ENCODE measurements at regions not wholly inside any gene's neighbourhood (a gene's known extent, or its start where the extent isn't known, plus 50 kb on each side); places are given as distances from the start of the nearest gene placed in this dataset.

DNA sequence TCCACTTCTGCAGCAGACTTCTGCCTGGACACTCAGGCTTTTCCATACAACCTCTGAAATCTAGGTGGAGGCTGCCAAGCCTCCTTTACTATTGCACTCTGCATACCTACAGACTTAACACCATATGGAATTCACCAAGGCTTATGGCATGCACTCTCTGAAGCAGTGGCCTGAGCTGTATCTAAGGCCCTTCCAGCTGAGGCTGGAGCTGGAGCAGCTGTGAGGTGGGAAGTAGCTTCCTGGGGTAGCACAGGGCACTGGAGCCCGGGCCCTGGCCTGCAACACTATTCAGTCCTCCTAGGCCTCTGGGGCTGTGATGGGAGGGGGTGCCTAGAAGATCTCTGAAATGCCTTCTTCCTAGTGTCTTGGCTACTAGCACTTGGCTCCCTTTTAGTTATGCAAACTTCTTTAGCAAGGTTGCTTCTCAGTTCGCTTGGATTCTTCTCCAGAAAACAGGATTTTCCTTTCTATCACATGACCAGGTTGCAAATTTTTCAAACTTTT is 186.6 kb upstream of the RORA start (continued):
- no peak for TF ChIP-seq CBX5 (IDR thresholded peaks at IDR 0.05; ENCODE audit: low read depth)
- TF ChIP-seq IKZF2 (IDR thresholded peaks at IDR 0.05), result no peak
- TF ChIP-seq JUND (IDR thresholded peaks at IDR 0.05; ENCODE audit: low read depth, low read length), result no peak
- TF ChIP-seq NFXL1 (IDR thresholded peaks at IDR 0.05; ENCODE audit: borderline replicate concordance), result no peak
- TF ChIP-seq, protein P1, sequence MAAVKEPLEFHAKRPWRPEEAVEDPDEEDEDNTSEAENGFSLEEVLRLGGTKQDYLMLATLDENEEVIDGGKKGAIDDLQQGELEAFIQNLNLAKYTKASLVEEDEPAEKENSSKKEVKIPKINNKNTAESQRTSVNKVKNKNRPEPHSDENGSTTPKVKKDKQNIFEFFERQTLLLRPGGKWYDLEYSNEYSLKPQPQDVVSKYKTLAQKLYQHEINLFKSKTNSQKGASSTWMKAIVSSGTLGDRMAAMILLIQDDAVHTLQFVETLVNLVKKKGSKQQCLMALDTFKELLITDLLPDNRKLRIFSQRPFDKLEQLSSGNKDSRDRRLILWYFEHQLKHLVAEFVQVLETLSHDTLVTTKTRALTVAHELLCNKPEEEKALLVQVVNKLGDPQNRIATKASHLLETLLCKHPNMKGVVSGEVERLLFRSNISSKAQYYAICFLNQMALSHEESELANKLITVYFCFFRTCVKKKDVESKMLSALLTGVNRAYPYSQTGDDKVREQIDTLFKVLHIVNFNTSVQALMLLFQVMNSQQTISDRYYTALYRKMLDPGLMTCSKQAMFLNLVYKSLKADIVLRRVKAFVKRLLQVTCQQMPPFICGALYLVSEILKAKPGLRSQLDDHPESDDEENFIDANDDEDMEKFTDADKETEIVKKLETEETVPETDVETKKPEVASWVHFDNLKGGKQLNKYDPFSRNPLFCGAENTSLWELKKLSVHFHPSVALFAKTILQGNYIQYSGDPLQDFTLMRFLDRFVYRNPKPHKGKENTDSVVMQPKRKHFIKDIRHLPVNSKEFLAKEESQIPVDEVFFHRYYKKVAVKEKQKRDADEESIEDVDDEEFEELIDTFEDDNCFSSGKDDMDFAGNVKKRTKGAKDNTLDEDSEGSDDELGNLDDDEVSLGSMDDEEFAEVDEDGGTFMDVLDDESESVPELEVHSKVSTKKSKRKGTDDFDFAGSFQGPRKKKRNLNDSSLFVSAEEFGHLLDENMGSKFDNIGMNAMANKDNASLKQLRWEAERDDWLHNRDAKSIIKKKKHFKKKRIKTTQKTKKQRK (IDR thresholded peaks at IDR 0.05; ENCODE audit: low read depth, low read length), result no peak
- TF ChIP-seq, protein P2, sequence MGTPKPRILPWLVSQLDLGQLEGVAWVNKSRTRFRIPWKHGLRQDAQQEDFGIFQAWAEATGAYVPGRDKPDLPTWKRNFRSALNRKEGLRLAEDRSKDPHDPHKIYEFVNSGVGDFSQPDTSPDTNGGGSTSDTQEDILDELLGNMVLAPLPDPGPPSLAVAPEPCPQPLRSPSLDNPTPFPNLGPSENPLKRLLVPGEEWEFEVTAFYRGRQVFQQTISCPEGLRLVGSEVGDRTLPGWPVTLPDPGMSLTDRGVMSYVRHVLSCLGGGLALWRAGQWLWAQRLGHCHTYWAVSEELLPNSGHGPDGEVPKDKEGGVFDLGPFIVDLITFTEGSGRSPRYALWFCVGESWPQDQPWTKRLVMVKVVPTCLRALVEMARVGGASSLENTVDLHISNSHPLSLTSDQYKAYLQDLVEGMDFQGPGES (IDR thresholded peaks at IDR 0.05), result no peak
- TF ChIP-seq ESRRA (IDR thresholded peaks at IDR 0.05; ENCODE audit: low read length), result no peak
- TF ChIP-seq, protein P3, sequence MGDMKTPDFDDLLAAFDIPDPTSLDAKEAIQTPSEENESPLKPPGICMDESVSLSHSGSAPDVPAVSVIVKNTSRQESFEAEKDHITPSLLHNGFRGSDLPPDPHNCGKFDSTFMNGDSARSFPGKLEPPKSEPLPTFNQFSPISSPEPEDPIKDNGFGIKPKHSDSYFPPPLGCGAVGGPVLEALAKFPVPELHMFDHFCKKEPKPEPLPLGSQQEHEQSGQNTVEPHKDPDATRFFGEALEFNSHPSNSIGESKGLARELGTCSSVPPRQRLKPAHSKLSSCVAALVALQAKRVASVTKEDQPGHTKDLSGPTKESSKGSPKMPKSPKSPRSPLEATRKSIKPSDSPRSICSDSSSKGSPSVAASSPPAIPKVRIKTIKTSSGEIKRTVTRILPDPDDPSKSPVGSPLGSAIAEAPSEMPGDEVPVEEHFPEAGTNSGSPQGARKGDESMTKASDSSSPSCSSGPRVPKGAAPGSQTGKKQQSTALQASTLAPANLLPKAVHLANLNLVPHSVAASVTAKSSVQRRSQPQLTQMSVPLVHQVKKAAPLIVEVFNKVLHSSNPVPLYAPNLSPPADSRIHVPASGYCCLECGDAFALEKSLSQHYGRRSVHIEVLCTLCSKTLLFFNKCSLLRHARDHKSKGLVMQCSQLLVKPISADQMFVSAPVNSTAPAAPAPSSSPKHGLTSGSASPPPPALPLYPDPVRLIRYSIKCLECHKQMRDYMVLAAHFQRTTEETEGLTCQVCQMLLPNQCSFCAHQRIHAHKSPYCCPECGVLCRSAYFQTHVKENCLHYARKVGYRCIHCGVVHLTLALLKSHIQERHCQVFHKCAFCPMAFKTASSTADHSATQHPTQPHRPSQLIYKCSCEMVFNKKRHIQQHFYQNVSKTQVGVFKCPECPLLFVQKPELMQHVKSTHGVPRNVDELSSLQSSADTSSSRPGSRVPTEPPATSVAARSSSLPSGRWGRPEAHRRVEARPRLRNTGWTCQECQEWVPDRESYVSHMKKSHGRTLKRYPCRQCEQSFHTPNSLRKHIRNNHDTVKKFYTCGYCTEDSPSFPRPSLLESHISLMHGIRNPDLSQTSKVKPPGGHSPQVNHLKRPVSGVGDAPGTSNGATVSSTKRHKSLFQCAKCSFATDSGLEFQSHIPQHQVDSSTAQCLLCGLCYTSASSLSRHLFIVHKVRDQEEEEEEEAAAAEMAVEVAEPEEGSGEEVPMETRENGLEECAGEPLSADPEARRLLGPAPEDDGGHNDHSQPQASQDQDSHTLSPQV (IDR thresholded peaks at IDR 0.05), result no peak
- TF ChIP-seq RB1 (IDR thresholded peaks at IDR 0.05; ENCODE audit: borderline replicate concordance), result no peak
- TF ChIP-seq, protein P4, sequence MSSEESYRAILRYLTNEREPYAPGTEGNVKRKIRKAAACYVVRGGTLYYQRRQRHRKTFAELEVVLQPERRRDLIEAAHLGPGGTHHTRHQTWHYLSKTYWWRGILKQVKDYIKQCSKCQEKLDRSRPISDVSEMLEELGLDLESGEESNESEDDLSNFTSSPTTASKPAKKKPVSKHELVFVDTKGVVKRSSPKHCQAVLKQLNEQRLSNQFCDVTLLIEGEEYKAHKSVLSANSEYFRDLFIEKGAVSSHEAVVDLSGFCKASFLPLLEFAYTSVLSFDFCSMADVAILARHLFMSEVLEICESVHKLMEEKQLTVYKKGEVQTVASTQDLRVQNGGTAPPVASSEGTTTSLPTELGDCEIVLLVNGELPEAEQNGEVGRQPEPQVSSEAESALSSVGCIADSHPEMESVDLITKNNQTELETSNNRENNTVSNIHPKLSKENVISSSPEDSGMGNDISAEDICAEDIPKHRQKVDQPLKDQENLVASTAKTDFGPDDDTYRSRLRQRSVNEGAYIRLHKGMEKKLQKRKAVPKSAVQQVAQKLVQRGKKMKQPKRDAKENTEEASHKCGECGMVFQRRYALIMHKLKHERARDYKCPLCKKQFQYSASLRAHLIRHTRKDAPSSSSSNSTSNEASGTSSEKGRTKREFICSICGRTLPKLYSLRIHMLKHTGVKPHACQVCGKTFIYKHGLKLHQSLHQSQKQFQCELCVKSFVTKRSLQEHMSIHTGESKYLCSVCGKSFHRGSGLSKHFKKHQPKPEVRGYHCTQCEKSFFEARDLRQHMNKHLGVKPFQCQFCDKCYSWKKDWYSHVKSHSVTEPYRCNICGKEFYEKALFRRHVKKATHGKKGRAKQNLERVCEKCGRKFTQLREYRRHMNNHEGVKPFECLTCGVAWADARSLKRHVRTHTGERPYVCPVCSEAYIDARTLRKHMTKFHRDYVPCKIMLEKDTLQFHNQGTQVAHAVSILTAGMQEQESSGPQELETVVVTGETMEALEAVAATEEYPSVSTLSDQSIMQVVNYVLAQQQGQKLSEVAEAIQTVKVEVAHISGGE (CRISPR knock-in tag; IDR thresholded peaks at IDR 0.05), result no peak
- TF ChIP-seq NBN (IDR thresholded peaks at IDR 0.05), result no peak
- no peak for TF ChIP-seq MEF2A (IDR thresholded peaks at IDR 0.05; ENCODE audit: insufficient read depth, low read depth, low read length)
- TF ChIP-seq, protein P5, sequence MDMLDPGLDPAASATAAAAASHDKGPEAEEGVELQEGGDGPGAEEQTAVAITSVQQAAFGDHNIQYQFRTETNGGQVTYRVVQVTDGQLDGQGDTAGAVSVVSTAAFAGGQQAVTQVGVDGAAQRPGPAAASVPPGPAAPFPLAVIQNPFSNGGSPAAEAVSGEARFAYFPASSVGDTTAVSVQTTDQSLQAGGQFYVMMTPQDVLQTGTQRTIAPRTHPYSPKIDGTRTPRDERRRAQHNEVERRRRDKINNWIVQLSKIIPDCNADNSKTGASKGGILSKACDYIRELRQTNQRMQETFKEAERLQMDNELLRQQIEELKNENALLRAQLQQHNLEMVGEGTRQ (IDR thresholded peaks at IDR 0.05; ENCODE audit: borderline replicate concordance, low read depth, low read length), result no peak
